ENCODE measurements at regions not wholly inside any gene's neighbourhood (a gene's known extent, or its start where the extent isn't known, plus 50 kb on each side); places are given as distances from the start of the nearest gene placed in this dataset.

- DNase-seq (ENCODE audit: low read depth in 2 of 2), result no peak
Observed at GRCh38 chr5:40284863-40285262, 394.9 kb upstream of the PTGER4 start.

- DNase-seq (ENCODE audit: low read depth in 2 of 2), result no peak
Observed at GRCh38 chr5:40278881-40279280, 400.8 kb upstream of the PTGER4 start.

GRCh38 chr5:40277161-40277906, 402.4 kb upstream of the PTGER4 start:
- no peak for DNase-seq (ENCODE audit: low read depth in 2 of 2)

GRCh38 chr5:40276426-40277102, 403.2 kb upstream of the PTGER4 start:
- DNase-seq (ENCODE audit: low read depth in 2 of 2), result no peak

- DNase-seq (ENCODE audit: low read depth in 2 of 2), result no peak
Observed at GRCh38 chr5:40274568-40274967, 405.1 kb upstream of the PTGER4 start.

- no peak for DNase-seq (ENCODE audit: low read depth in 2 of 2)
Observed at GRCh38 chr5:40273936-40274335, 405.8 kb upstream of the PTGER4 start.

- no peak for DNase-seq (ENCODE audit: low read depth in 2 of 2)
Observed at GRCh38 chr5:40271476-40271875, 408.2 kb upstream of the PTGER4 start.

- DNase-seq (ENCODE audit: low read depth in 2 of 2), result no peak
Observed at GRCh38 chr5:40270274-40270845, 409.4 kb upstream of the PTGER4 start.

GRCh38 chr5:40268088-40268487, 411.6 kb upstream of the PTGER4 start:
- no peak for DNase-seq (ENCODE audit: low read depth in 2 of 2)

GRCh38 chr5:40266952-40267351, 412.8 kb upstream of the PTGER4 start:
- no peak for DNase-seq (ENCODE audit: low read depth in 2 of 2)

- no peak for DNase-seq (ENCODE audit: low read depth in 2 of 2)
Observed at GRCh38 chr5:40261984-40262383, 417.7 kb upstream of the PTGER4 start.

GRCh38 chr5:40260361-40260760, 419.4 kb upstream of the PTGER4 start:
- DNase-seq (ENCODE audit: low read depth in 2 of 2), result no peak

GRCh38 chr5:40258222-40258621, 421.5 kb upstream of the PTGER4 start:
- DNase-seq (ENCODE audit: low read depth in 2 of 2), result no peak

GRCh38 chr5:40240671-40241070, 439.0 kb upstream of the PTGER4 start:
- DNase-seq (ENCODE audit: low read depth in 2 of 2), result no peak

GRCh38 chr5:40240111-40240510, 439.6 kb upstream of the PTGER4 start:
- DNase-seq (ENCODE audit: low read depth in 2 of 2), result no peak

GRCh38 chr5:40238066-40238745, 441.5 kb upstream of the PTGER4 start:
- DNase-seq (ENCODE audit: low read depth in 2 of 2), result no peak

GRCh38 chr5:40235471-40236400, 444.0 kb upstream of the PTGER4 start:
- no peak for DNase-seq (ENCODE audit: low read depth in 2 of 2)

GRCh38 chr5:40233268-40233667, 446.4 kb upstream of the PTGER4 start:
- no peak for DNase-seq (ENCODE audit: low read depth in 2 of 2)

GRCh38 chr5:40227931-40228330, 451.8 kb upstream of the PTGER4 start:
- no peak for DNase-seq (ENCODE audit: low read depth in 2 of 2)

- no peak for DNase-seq (ENCODE audit: low read depth in 2 of 2)
Observed at GRCh38 chr5:40227366-40227765, 452.3 kb upstream of the PTGER4 start.

GRCh38 chr5:40226906-40227305, 452.8 kb upstream of the PTGER4 start:
- no peak for DNase-seq (ENCODE audit: low read depth in 2 of 2)
